Middle frontal gyrus (tissue), 1 donor: ENCODE measurements at regions not wholly inside any gene's neighbourhood (a gene's known extent, or its start where the extent isn't known, plus 50 kb on each side); places are given as distances from the start of the nearest gene placed in this dataset.

ENCODE experiments used
- DNase-seq: peaks from one replicate; pipeline ENCODE4 v3.0.0-alpha.2; 2015; ENCODE audit warnings: low spot score; ENCODE audit errors: extremely low spot score

DNA sequence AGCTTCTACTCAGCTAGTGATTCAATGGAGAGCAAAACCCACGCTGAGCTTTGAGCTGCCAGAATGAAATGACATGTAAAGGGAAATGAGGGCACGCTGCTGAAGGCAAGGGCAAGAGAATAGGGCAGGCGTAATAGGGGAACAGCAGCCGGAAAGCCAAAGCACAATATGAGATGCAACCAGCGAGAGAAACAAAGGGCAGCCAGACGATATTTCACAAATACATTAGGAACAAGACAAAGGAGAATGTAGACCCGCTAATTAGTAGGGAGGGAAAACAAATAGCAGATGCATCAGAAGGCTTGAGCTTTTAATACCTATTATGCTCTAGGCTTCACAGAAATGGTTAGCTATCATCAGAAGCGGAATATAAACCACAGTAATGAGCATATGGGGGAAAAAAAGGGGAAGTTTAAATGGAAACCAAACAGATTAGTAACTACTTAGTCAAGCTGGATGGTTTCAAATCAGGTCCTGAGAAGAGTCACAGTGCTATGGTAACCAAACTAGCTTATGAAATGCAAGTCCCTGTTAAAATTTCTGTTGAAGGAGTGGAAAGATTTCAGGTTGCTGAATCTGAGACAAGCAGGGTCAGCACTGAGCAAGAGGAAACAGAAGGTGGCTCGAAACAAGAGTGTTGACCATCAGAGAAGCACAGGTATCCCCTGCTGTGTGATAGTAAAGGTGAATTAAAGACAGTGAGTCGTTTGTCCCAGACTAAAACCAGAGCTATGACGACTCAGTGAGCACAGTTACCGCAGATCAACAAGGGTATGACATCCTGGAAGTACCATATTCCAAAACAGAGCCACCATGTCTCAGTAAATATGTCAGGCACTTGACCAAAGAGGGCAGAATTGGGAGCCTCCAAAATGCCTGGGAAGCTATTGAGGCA lies 496.9 kb upstream of the CELF2 start:
- no peak for DNase-seq

- DNase-seq: no peak
Observed at GRCh38 chr10:10526846-10527245, 490.8 kb upstream of the CELF2 start.

- no peak for DNase-seq
Observed at GRCh38 chr10:10527861-10528562, 489.7 kb upstream of the CELF2 start.

DNA sequence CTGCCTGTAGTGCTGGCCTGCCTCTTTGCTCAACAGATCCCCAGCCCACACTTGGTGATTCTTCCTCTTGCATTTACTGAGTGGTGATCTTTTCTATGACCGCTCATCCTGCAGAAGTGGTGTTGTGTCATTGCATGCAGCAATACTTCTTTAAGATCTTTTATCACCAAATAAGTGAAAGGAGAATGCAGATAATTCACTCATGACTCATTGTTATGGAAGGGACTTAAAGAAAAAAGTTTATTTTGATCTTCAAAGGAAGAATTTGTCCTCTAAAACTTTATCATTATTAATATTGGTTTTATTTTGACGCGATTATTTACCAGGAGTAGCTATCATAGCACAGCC lies 489.1 kb upstream of the CELF2 start:
- no peak for DNase-seq

GRCh38 chr10:10530313-10530712 lies 487.4 kb upstream of the CELF2 start:
- no peak for DNase-seq

DNA sequence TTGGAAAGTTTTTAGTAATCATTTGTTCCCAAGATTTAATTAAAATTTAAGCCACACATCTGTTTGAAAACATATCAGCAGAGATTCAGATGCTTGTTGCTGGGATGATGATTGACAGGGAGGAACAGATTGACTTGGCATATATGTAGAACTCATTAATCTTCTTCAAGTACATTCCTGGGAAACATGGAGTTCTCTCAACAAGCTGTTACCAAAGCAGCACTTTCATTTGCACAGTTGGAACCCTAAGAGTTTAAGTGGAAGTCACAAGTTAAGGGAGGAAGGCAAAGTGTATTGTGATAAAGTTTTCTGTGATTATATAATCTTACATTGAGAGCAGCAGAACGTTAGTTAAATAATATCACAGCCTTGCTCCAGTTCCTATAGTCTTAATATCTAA lies 485.4 kb upstream of the CELF2 start:
- DNase-seq: no peak

DNA sequence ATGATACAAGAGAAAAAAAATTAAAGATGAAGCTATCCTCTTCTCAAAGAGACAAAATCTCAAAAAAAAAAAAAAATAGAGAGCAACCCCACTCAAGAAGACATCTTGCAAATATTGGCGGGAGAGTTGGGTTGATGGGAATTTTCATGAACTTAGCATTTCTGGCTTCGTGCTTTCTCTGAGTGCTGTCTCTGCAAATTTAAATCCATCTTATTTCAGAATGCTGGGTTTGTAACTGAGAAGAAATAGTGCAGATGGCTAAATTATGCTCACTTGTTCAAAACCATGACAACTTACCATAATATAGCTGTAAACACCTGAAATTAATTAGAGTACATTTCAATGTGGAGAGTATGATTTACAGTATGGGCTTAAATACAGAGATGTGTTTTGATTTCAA lies 484.8 kb upstream of the CELF2 start:
- no peak for DNase-seq

DNA sequence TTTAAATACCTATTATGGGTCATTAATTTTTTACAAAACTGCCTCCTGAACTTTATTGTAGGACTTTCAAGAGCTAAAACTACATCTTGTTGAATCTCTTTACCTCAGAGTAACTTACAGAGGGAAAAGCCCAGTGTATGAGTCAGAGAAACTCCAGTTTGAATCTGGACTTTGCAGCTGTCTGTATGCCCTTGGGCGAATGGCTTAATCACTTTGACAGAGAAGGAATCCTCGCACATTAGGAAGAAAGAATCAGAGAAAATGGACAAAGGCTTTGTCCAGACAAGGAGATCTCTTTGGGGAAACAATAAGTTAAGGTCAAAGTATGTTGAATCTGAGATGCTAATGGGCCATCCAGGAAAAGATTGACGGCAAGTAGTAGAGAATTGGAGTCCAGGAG lies 484.2 kb upstream of the CELF2 start:
- DNase-seq: no peak

GRCh38 chr10:10538326-10538725 lies 479.3 kb upstream of the CELF2 start:
- DNase-seq: no peak

GRCh38 chr10:10540398-10540797 lies 477.3 kb upstream of the CELF2 start:
- DNase-seq: no peak

DNA sequence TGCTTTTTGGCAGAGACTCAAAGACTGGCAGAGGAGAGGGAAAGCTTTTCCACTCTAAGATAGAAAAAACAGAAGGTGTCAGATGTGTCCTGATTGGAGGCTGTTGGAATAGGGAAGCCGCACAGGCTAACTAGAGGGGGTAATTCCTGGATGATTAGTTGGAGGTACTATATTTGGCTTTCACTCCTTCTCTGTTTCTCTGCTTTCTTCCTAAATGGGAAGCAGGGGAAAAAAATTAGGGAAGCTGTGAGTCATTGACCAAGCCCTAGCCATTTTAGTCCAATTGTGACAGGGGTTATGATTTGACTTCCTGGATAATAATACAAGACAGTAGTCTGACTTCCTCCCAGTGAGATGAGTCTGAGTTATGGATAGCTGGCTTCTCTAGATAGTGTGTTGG lies 475.2 kb upstream of the CELF2 start:
- DNase-seq: no peak

DNA sequence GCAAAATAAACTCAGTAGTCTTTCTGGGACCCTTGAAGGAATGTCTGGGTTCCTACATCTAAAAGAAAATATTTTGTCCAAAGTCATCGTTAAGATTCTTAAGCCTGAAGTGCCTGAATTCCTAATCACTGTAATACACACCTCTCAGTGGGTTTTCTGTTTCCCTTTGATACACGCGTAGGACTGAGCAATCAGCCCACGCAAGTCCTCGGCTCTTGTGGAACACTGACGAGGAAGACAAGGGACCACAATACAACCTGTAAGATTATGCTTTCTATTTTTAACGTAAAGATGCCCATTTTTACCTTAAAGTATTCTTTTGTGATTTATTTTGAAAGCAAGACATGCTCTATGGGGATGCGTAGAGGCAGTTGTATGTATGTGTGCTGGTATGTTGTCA lies 472.8 kb upstream of the CELF2 start:
- DNase-seq: no peak

DNA sequence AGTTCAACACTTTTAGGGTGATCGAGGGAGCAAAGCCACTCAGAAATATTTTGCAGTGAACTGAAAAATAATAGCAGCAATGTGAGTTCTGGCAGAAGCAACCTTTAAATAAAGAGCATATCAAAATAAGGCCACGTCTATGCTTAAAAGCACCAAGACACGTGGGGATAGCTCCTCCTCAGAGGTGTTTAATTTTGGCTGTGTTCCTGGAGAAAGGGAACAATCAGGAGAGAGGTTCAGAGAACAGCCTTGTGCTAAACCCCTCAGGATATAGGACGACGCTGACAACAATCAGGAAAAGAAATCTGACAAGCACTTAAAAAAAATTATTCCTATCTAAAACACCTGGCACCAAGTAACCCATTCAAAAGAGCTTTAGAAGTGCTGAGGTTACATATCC lies 471.9 kb upstream of the CELF2 start:
- no peak for DNase-seq

GRCh38 chr10:10551596-10552301 lies 465.9 kb upstream of the CELF2 start:
- DNase-seq: no peak

- DNase-seq: no peak
Observed at GRCh38 chr10:10552948-10553347, 464.7 kb upstream of the CELF2 start.

GRCh38 chr10:10564081-10564794 lies 453.4 kb upstream of the CELF2 start:
- no peak for DNase-seq

DNA sequence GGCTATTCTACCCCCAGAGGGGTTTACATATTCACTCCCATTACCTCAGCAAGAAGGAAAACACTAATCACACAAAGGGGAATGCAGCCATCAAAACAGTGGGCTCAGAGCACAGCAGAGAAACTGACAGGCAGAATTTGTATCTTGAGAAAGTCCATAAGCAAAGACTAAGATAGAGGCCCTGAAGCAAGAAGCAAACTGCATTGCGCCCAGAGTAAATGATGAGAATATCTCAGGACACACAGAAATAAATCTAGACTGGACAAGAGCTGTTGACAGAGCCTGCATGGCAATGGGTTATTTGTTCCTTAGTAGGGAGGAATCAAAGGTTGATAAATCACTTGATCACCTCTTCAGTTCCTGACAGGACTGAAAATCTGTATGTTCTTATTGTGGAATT lies 440.7 kb upstream of the CELF2 start:
- no peak for DNase-seq

DNA sequence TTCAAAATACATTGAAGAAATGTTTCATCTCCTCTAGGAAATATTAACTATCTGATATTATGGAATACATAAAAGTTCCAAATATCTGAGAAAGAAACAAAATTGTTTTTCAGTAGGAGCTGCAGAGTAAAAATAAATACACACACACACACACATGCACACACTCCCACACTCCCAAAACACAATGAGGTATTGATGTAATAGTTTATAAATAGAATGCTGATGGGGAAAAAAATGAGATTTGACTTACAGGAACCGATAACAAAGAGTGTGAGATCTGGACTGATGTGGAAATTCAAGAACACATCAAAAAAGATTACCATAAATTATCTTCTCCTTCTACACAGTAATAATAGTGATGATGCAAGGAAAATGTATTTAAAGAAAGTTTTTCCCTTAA lies 438.0 kb upstream of the CELF2 start:
- no peak for DNase-seq

DNA sequence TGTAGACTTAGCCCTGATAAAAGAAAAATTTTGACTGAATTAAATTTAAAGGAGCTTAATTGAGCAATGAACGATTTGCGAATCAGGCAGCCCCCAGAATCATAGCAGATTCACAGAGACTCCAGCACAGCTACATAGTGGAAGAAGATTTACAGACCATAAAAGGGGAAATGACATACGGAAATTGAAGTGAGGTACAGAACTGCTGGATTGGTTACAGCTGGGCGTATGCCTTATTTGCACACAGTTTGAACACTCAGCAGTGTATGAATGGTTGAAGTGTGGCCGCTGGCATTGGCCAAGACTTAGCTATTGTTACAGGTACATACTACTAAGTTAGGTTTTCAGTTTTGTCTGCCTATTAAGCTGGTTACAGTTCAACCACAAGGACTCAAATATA lies 433.5 kb upstream of the CELF2 start:
- no peak for DNase-seq

GRCh38 chr10:10587744-10588393 lies 429.8 kb upstream of the CELF2 start:
- no peak for DNase-seq
